Astrocyte (in vitro differentiated cells and primary cell): ENCODE measurements at regions not wholly inside any gene's neighbourhood (a gene's known extent, or its start where the extent isn't known, plus 50 kb on each side); places are given as distances from the start of the nearest gene placed in this dataset.

Source experiments
- EZH2 ChIP-seq: IDR thresholded peaks from 2 replicates; pipeline ENCODE4 v1.6.1; 2012; ENCODE audit warnings: mild to moderate bottlenecking, low read length, inconsistent platforms; ENCODE audit not compliant: insufficient read depth
- TF ChIP-seq, protein P1 (sequence below): IDR thresholded peaks from 2 replicates; pipeline ENCODE4 v1.5.1; 2011; ENCODE audit warnings: low read depth, mild to moderate bottlenecking, inconsistent platforms, low read length, moderate library complexity; ENCODE audit not compliant: insufficient read depth

DNA sequence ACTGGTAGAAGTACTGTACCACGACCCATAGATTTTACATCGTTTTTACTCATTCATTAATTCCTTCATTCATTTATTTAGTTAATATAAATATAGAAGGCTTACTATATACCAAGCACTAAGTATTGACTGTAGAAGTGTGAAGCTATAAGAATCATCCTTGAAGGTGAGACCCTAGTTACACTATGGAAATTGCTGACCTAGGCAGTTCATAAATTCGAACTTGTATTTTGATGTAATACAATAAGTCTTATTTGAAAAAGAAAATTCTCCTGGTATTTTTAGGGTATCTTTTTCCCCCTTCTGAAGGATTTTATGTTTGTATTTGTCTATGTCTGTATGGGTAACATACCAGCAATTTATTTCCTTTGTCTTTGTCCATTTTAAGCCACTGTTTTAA, 220.1 kb upstream of the DMAC1 start:
- TF ChIP-seq, protein P1, sequence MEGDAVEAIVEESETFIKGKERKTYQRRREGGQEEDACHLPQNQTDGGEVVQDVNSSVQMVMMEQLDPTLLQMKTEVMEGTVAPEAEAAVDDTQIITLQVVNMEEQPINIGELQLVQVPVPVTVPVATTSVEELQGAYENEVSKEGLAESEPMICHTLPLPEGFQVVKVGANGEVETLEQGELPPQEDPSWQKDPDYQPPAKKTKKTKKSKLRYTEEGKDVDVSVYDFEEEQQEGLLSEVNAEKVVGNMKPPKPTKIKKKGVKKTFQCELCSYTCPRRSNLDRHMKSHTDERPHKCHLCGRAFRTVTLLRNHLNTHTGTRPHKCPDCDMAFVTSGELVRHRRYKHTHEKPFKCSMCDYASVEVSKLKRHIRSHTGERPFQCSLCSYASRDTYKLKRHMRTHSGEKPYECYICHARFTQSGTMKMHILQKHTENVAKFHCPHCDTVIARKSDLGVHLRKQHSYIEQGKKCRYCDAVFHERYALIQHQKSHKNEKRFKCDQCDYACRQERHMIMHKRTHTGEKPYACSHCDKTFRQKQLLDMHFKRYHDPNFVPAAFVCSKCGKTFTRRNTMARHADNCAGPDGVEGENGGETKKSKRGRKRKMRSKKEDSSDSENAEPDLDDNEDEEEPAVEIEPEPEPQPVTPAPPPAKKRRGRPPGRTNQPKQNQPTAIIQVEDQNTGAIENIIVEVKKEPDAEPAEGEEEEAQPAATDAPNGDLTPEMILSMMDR = no peak
- TF ChIP-seq EZH2 = no peak
